ENCODE measurements at regions not wholly inside any gene's neighbourhood (a gene's known extent, or its start where the extent isn't known, plus 50 kb on each side); places are given as distances from the start of the nearest gene placed in this dataset.

- DNase-seq (ENCODE audit: low read depth) (no peak), FAIRE-seq (no peak)
- no peak for TF ChIP-seq CTCF (IDR thresholded peaks at IDR 0.05; ENCODE audit: insufficient read depth, low read length, severe bottlenecking)
- H3K4me3 ChIP-seq (ENCODE audit: low read depth, low read length): no peak overlapping the region
- no peaks in the 10 kb centered on the region for H3K27me3 ChIP-seq (ENCODE audit: control insufficient read depth, insufficient read depth, low read length)
- no peaks in the 10 kb centered on the region for H3K36me3 ChIP-seq (ENCODE audit: control insufficient read depth, insufficient read depth, low read length)
These were observed 154.7 kb downstream of the GATB start for GRCh38 chr4:151606061-151606460.

GRCh38 chr4:151610229-151610628 lies 150.6 kb downstream of the GATB start:
- no peak for FAIRE-seq
- TF ChIP-seq CTCF (IDR thresholded peaks at IDR 0.05; ENCODE audit: insufficient read depth, low read length, severe bottlenecking): no peak

GRCh38 chr4:151611960-151612359 lies 148.8 kb downstream of the GATB start:
- TF ChIP-seq CTCF (IDR thresholded peaks at IDR 0.05; ENCODE audit: insufficient read depth, low read length, severe bottlenecking): no peak
- Histone ChIP-seq H3K4me3 (ENCODE audit: low read depth, low read length) (no peak overlapping the region), H3K36me3 (ENCODE audit: control insufficient read depth, insufficient read depth, low read length) (no peaks in the 10 kb centered on the region), H3K27me3 (ENCODE audit: control insufficient read depth, insufficient read depth, low read length) (no peaks in the 10 kb centered on the region)
- FAIRE-seq (no peak), DNase-seq (ENCODE audit: low read depth) (no peak)

More at GRCh38 chr4:151610229-151610628, 150.6 kb downstream of the GATB start:
- no peak for DNase-seq (ENCODE audit: low read depth)
- H3K4me3 ChIP-seq (ENCODE audit: low read depth, low read length): no peak overlapping the region
- H3K27me3 ChIP-seq (ENCODE audit: control insufficient read depth, insufficient read depth, low read length): no peaks in the 10 kb centered on the region
- no peaks in the 10 kb centered on the region for H3K36me3 ChIP-seq (ENCODE audit: control insufficient read depth, insufficient read depth, low read length)

- no peaks in the 10 kb centered on the region for H3K36me3 ChIP-seq (ENCODE audit: control insufficient read depth, insufficient read depth, low read length)
- no peak overlapping the region for H3K4me3 ChIP-seq (ENCODE audit: low read depth, low read length)
- FAIRE-seq (no peak), DNase-seq (ENCODE audit: low read depth) (no peak)
- H3K27me3 ChIP-seq (ENCODE audit: control insufficient read depth, insufficient read depth, low read length): no peaks in the 10 kb centered on the region
- no peak for TF ChIP-seq CTCF (IDR thresholded peaks at IDR 0.05; ENCODE audit: insufficient read depth, low read length, severe bottlenecking)
These were observed 147.5 kb downstream of the GATB start for GRCh38 chr4:151613290-151613689.

- FAIRE-seq: no peak
- TF ChIP-seq CTCF (IDR thresholded peaks at IDR 0.05; ENCODE audit: insufficient read depth, low read length, severe bottlenecking): no peak
- no peak overlapping the region for H3K4me3 ChIP-seq (ENCODE audit: low read depth, low read length)
- H3K27me3 ChIP-seq (ENCODE audit: control insufficient read depth, insufficient read depth, low read length): no peaks in the 10 kb centered on the region
- no peaks in the 10 kb centered on the region for H3K36me3 ChIP-seq (ENCODE audit: control insufficient read depth, insufficient read depth, low read length)
- DNase-seq (ENCODE audit: low read depth): no peak
These were observed 146.2 kb downstream of the GATB start for GRCh38 chr4:151614561-151614960.

GRCh38 chr4:151618858-151619257 lies 141.9 kb downstream of the GATB start:
- Histone ChIP-seq H3K4me3 (ENCODE audit: low read depth, low read length) (no peak overlapping the region), H3K27me3 (ENCODE audit: control insufficient read depth, insufficient read depth, low read length) (no peaks in the 10 kb centered on the region), H3K36me3 (ENCODE audit: control insufficient read depth, insufficient read depth, low read length) (no peaks in the 10 kb centered on the region)
- FAIRE-seq: no peak
- DNase-seq (ENCODE audit: low read depth): no peak
- TF ChIP-seq CTCF (IDR thresholded peaks at IDR 0.05; ENCODE audit: insufficient read depth, low read length, severe bottlenecking): no peak

Data from bronchial epithelial cell (primary cell).